Upper lobe of left lung (tissue), 6 donors: ENCODE measurements at regions not wholly inside any gene's neighbourhood (a gene's known extent, or its start where the extent isn't known, plus 50 kb on each side); places are given as distances from the start of the nearest gene placed in this dataset.

Source experiments
- ATAC-seq, 2 donors: fragments of 200-7000 bp; cut with Tn5 transposase; one replicate each; pipeline ENCODE4 v1.9.1; 2022; ENCODE audit warnings: mild to moderate bottlenecking in 2 of 2, moderate library complexity in 2 of 2; ENCODE audit not compliant: low FRiP score in 2 of 2
- DNase-seq, 2 donors: peaks; one replicate each; pipeline ENCODE4 v3.0.0-alpha.2; 2019 to 2020
- H3K27ac ChIP-seq, 4 donors: fragments of 200-600 bp; sonication (generic); one replicate each; pipeline ENCODE4 v1.5.1; 2016 to 2019
- H3K27me3 ChIP-seq, 4 donors: fragments of 200-600 bp; sonication (generic); one replicate each; pipeline ENCODE4 v1.5.1; 2017 to 2019
- H3K36me3 ChIP-seq, 4 donors: fragments of 200-600 bp; sonication (generic); one replicate each; pipeline ENCODE4 v1.5.1; 2016 to 2019
- H3K4me1 ChIP-seq, 4 donors: fragments of 200-600 bp; sonication (generic); one replicate each; pipeline ENCODE4 v1.5.1; 2018 to 2019
- H3K4me3 ChIP-seq, 4 donors: fragments of 200-600 bp; sonication (generic); one replicate each; pipeline ENCODE4 v1.5.1; 2017 to 2019; ENCODE audit warnings: mild to moderate bottlenecking in 2 of 4, moderate library complexity in 1 of 4
- H3K9me3 ChIP-seq, 4 donors: fragments of 200-600 bp; sonication (generic); one replicate each; pipeline ENCODE4 v1.5.1; 2018 to 2019
- CTCF ChIP-seq, 6 experiments: fragments of 450-650 bp in 4 of 6; fragments of 200-600 bp in 2 of 6; sonication (generic) in 2 of 6; IDR thresholded peaks; one replicate each; pipeline ENCODE4 v1.5.1; 2016 to 2019; ENCODE audit warnings: antibody characterized with exemption in 6 of 6
- EP300 ChIP-seq, 4 donors: sonication (generic); formaldehyde crosslinking; IDR thresholded peaks; one replicate each; pipeline ENCODE4 v1.5.1; 2017; ENCODE audit warnings: antibody characterized with exemption in 4 of 4, control low read depth in 2 of 4
- POLR2A ChIP-seq, 4 donors: fragments of 450-650 bp; IDR thresholded peaks; one replicate each; pipeline ENCODE4 v1.5.1; 2016 to 2017; ENCODE audit warnings: antibody characterized with exemption in 4 of 4, mild to moderate bottlenecking in 2 of 4
- POLR2AphosphoS5 ChIP-seq, 2 donors: sonication (generic); formaldehyde crosslinking; IDR thresholded peaks; one replicate each; pipeline ENCODE4 v1.5.1; 2017; ENCODE audit warnings: antibody characterized with exemption in 2 of 2
- WGBS, 2 donors: methylation state at CpG; one replicate each; pipeline ENCODE4 v1.1.5; 2017 to 2018; 5-methylcytosine and 5-hydroxymethylcytosine counted together
- donor health status: DM: no; HTN: no; CAD: no; lungs with moderate emphysema.
- donor health status: DM: no; HTN: yes; CAD: no; lungs with severe emphysema.

GRCh38 chr5:67343835-67344234 lies 147.2 kb upstream of the CD180 start:
- no peaks in the 10 kb centered on the region for H3K27me3 ChIP-seq
- 91 to 93% methylated on average over 5 of the region's 5 CpGs for WGBS, 2 donors
- TF ChIP-seq CTCF (IDR thresholded peaks at IDR 0.05) = no peak
- TF ChIP-seq POLR2A (IDR thresholded peaks at IDR 0.05) = no peak
- TF ChIP-seq EP300 (IDR thresholded peaks at IDR 0.05) = no peak
- TF ChIP-seq POLR2AphosphoS5 (IDR thresholded peaks at IDR 0.05) = no peak
- H3K9me3 ChIP-seq = peaks cover 0 to 7% (median 0%) of the 10 kb centered on the region in 4 donors
- H3K4me1 ChIP-seq = no peaks in the 10 kb centered on the region
- no peak for DNase-seq
- H3K36me3 ChIP-seq = no peaks in the 10 kb centered on the region
- H3K27ac ChIP-seq = no peak overlapping the region
- no peak overlapping the region for H3K4me3 ChIP-seq
- no peak for ATAC-seq

- TF ChIP-seq EP300 (IDR thresholded peaks at IDR 0.05) = no peak
- TF ChIP-seq POLR2AphosphoS5 (IDR thresholded peaks at IDR 0.05) = no peak
- no peak for TF ChIP-seq CTCF (IDR thresholded peaks at IDR 0.05)
- no peak for TF ChIP-seq POLR2A (IDR thresholded peaks at IDR 0.05)
- Histone ChIP-seq H3K4me3 (no peak overlapping the region), H3K9me3 (peaks cover 0 to 7% (median 0%) of the 10 kb centered on the region in 4 donors), H3K4me1 (no peaks in the 10 kb centered on the region), H3K27me3 (no peaks in the 10 kb centered on the region), H3K36me3 (no peaks in the 10 kb centered on the region), H3K27ac (no peak overlapping the region)
- WGBS, 2 donors = 83 to 97% methylated on average over 2 of the region's 2 CpGs
- DNase-seq (no peak), ATAC-seq (no peak)
Observed at GRCh38 chr5:67341478-67341877, 144.9 kb upstream of the CD180 start.

- no peaks in the 10 kb centered on the region for H3K27me3 ChIP-seq
- H3K4me1 ChIP-seq = no peaks in the 10 kb centered on the region
- TF ChIP-seq POLR2A (IDR thresholded peaks at IDR 0.05) (no peak), POLR2AphosphoS5 (IDR thresholded peaks at IDR 0.05) (no peak), CTCF (IDR thresholded peaks at IDR 0.05) (no peak), EP300 (IDR thresholded peaks at IDR 0.05) (no peak)
- H3K4me3 ChIP-seq = no peak overlapping the region
- H3K36me3 ChIP-seq = no peaks in the 10 kb centered on the region
- no peak overlapping the region for H3K27ac ChIP-seq
- WGBS, 2 donors = 100% methylated on average over 1 of the region's 1 CpG
- no peaks in the 10 kb centered on the region for H3K9me3 ChIP-seq
- DNase-seq = no peak
- ATAC-seq = no peak
Observed at GRCh38 chr5:67339219-67339767, 142.7 kb upstream of the CD180 start.

- no peak for ATAC-seq
- no peak overlapping the region for H3K27ac ChIP-seq
- no peaks in the 10 kb centered on the region for H3K9me3 ChIP-seq
- H3K36me3 ChIP-seq = no peaks in the 10 kb centered on the region
- TF ChIP-seq POLR2AphosphoS5 (IDR thresholded peaks at IDR 0.05) = no peak
- TF ChIP-seq CTCF (IDR thresholded peaks at IDR 0.05) = no peak
- no peak for TF ChIP-seq EP300 (IDR thresholded peaks at IDR 0.05)
- TF ChIP-seq POLR2A (IDR thresholded peaks at IDR 0.05) = no peak
- H3K27me3 ChIP-seq = no peaks in the 10 kb centered on the region
- no peak overlapping the region for H3K4me3 ChIP-seq
- H3K4me1 ChIP-seq = no peaks in the 10 kb centered on the region
- no peak for DNase-seq
Observed at GRCh38 chr5:67338421-67338820, 141.8 kb upstream of the CD180 start.

GRCh38 chr5:67337751-67338150 lies 141.2 kb upstream of the CD180 start:
- ATAC-seq (no peak), DNase-seq (no peak)
- no peaks in the 10 kb centered on the region for H3K27me3 ChIP-seq
- TF ChIP-seq CTCF (IDR thresholded peaks at IDR 0.05) (no peak), EP300 (IDR thresholded peaks at IDR 0.05) (no peak), POLR2AphosphoS5 (IDR thresholded peaks at IDR 0.05) (no peak), POLR2A (IDR thresholded peaks at IDR 0.05) (no peak)
- no peaks in the 10 kb centered on the region for H3K4me1 ChIP-seq
- H3K36me3 ChIP-seq = no peaks in the 10 kb centered on the region
- H3K27ac ChIP-seq = no peak overlapping the region
- no peaks in the 10 kb centered on the region for H3K9me3 ChIP-seq
- H3K4me3 ChIP-seq = no peak overlapping the region
